Osteocyte (in vitro differentiated cells): ENCODE measurements at regions not wholly inside any gene's neighbourhood (a gene's known extent, or its start where the extent isn't known, plus 50 kb on each side); places are given as distances from the start of the nearest gene placed in this dataset.

Source experiments
- DNase-seq: peaks from one replicate; pipeline ENCODE4 v3.0.0; 2021; ENCODE audit warnings: mixed read lengths; ENCODE audit not compliant: unreplicated experiment; ENCODE audit errors: extremely low spot score
- H3K27ac Mint-ChIP-seq: one replicate; pipeline ENCODE4 v1.8.0; 2021; ENCODE audit warnings: mild to moderate bottlenecking, mixed read lengths; ENCODE audit not compliant: unreplicated experiment
- H3K27me3 Mint-ChIP-seq: one replicate; pipeline ENCODE4 v1.8.0; 2021; ENCODE audit warnings: mixed read lengths; ENCODE audit not compliant: unreplicated experiment
- H3K36me3 Mint-ChIP-seq: one replicate; pipeline ENCODE4 v1.8.0; 2021; ENCODE audit warnings: mixed read lengths; ENCODE audit not compliant: unreplicated experiment
- H3K4me1 Mint-ChIP-seq: one replicate; pipeline ENCODE4 v1.8.0; 2021; ENCODE audit warnings: mixed read lengths; ENCODE audit not compliant: unreplicated experiment
- H3K4me3 Mint-ChIP-seq: one replicate; pipeline ENCODE4 v1.8.0; 2021; ENCODE audit warnings: mild to moderate bottlenecking, moderate library complexity, mixed read lengths; ENCODE audit not compliant: unreplicated experiment
- H3K9me3 Mint-ChIP-seq: one replicate; pipeline ENCODE4 v1.8.0; 2021; ENCODE audit warnings: mixed read lengths; ENCODE audit not compliant: unreplicated experiment
- CTCF ChIP-seq: fragments of 200-600 bp; sonication (generic); IDR thresholded peaks from 2 replicates; pipeline ENCODE4 v1.5.0; 2021; ENCODE audit warnings: antibody characterized with exemption, mild to moderate bottlenecking, moderate library complexity

- no peak for DNase-seq
- Mint-ChIP-seq H3K27me3 (peaks cover 58% of the 10 kb centered on the region), H3K27ac (no peak overlapping the region), H3K9me3 (peaks cover 15% of the 10 kb centered on the region), H3K4me1 (peaks cover 5% of the 10 kb centered on the region), H3K36me3 (no peaks in the 10 kb centered on the region), H3K4me3 (no peak overlapping the region)
- no peak for TF ChIP-seq CTCF
These were observed 330.6 kb upstream of the TLE3 start for GRCh38 chr15:70428211-70428822.

DNA sequence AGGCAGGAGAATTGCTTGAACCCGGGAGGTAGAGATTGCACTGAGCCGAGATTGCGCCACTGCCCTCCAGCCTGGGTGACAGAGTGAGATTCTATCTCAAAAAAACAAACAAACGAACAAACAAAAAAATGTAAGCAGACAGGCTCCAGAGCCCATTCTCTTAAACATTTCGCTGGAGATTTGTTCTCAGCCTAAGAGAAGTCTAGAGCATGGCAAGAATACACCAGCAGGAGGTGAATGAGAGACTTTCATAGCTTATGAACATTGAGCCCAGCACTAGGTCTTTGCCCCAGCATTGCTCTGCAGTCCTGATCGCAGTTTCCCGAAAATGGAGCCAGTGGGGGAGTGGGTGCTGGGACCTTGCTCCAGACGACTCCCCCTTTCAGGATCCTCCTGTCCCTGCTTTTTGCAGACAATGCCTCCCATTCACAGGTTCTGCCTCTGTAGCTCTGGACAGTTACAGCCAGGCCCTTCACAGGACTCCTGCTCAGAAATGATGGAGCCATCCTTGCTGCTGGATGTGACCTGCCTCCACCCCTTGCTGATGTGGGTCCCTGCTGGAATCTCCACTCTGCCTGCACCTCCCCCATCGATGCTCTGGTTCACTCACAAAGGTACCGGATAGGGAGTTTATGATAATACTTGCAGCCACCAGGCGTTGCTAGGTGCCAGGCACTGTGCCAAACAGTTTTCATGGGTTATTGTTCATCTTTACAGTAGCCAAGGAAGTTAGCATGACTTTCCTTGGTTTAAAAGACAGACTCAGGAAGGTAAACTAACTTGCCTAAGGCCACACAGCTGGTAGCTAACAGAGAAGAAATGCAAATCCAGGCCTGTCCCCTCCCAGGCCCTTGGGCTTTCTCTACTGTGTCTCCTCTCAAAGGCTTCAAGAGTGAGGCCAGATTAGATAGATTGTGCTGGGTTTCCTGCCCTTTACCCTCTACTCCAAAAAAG, 329.7 kb upstream of the TLE3 start:
- DNase-seq: no peak
- Mint-ChIP-seq H3K27ac (no peak overlapping the region), H3K36me3 (no peaks in the 10 kb centered on the region), H3K27me3 (peaks cover 63% of the 10 kb centered on the region), H3K4me3 (no peak overlapping the region), H3K9me3 (peaks cover 15% of the 10 kb centered on the region), H3K4me1 (peaks cover 5% of the 10 kb centered on the region)
- TF ChIP-seq CTCF: no peak

DNA sequence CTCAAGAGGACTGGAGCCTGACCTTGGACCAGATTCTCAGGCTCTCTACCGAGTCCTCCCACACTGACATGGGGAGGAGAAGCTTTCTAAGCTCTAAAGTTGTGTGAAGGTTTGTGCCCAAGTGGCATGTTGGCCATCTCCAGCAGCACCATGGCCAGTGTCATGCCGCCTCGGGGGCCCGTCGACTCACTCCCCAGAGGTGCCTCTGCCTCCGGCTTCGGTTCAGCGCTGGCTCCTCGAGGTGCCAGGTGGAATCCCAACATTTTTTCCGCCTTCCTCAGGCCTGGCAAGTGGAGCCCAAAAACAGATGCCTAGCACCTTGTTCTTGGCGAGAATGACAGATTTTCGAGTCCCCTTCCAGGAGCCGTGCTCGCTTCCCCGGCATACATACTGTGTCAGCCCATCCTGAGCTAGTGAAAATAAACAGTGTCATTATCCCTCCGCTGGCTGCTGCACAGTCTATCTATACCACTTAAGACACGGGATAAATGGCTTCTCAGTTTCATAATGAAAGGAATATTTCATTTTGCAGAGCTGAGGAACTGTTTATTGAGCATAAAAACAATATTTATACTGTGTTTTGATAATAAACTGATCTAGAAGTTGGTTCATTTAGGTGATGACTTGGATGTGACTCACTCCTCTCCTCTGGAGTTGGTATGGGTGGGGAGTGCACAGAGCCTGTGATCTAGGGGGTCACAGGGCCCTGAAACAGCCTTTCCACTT, 328.5 kb upstream of the TLE3 start:
- Mint-ChIP-seq H3K27me3 (peaks cover 68% of the 10 kb centered on the region), H3K9me3 (peaks cover 15% of the 10 kb centered on the region), H3K4me1 (peaks cover 5% of the 10 kb centered on the region), H3K27ac (no peak overlapping the region), H3K4me3 (no peak overlapping the region), H3K36me3 (no peaks in the 10 kb centered on the region)
- no peak for DNase-seq
- TF ChIP-seq CTCF: no peak

- TF ChIP-seq CTCF: no peak
These were observed 327.3 kb upstream of the TLE3 start for GRCh38 chr15:70424937-70425411.

More at GRCh38 chr15:70424937-70425411, 327.3 kb upstream of the TLE3 start:
- no peak for DNase-seq
- H3K36me3 Mint-ChIP-seq: no peaks in the 10 kb centered on the region
- H3K4me1 Mint-ChIP-seq: peaks cover 5% of the 10 kb centered on the region
- no peak overlapping the region for H3K4me3 Mint-ChIP-seq
- H3K9me3 Mint-ChIP-seq: peaks cover 15% of the 10 kb centered on the region
- H3K27me3 Mint-ChIP-seq: peaks cover 72% of the 10 kb centered on the region
- no peak overlapping the region for H3K27ac Mint-ChIP-seq
